CD14-positive monocyte (primary cell): ENCODE measurements at regions not wholly inside any gene's neighbourhood (a gene's known extent, or its start where the extent isn't known, plus 50 kb on each side); places are given as distances from the start of the nearest gene placed in this dataset.

Source experiments
- DNase-seq, 3 donors: peaks; one replicate each; pipeline ENCODE4 v3.0.0-alpha.2; 2011 to 2022
- H2AFZ ChIP-seq: 2 replicates; pipeline ENCODE4 v1.6.0; 2012; ENCODE audit warnings: mild to moderate bottlenecking, low read depth, low read length, inconsistent platforms; ENCODE audit not compliant: insufficient read depth, poor library complexity, severe bottlenecking
- H3K27ac ChIP-seq, 2 donors: 1 replicate in 1 of 2; 2 replicates in 1 of 2; pipeline ENCODE4 v1.5.1; 2012 to 2013; ENCODE audit warnings: low read length in 2 of 2, control low read depth in 1 of 2, inconsistent platforms in 1 of 2, low read depth in 1 of 2, mild to moderate bottlenecking in 1 of 2
- H3K27me3 ChIP-seq, 2 donors: one replicate each; pipeline versions ENCODE4 v1.6.0 to v1.6.1; 2011 to 2013; ENCODE audit warnings: low read length in 2 of 2; ENCODE audit not compliant: control insufficient read depth in 2 of 2, insufficient read depth in 2 of 2
- H3K36me3 ChIP-seq, 2 donors: replicated peaks in 1 of 2; 1 replicate in 1 of 2; 2 replicates in 1 of 2; pipeline versions ENCODE4 v1.5.1 to v1.6.1; 2012 to 2013; ENCODE audit warnings: low read length in 2 of 2, control low read depth in 1 of 2, inconsistent platforms in 1 of 2, mild to moderate bottlenecking in 1 of 2; ENCODE audit not compliant: insufficient read depth in 2 of 2, control insufficient read depth in 1 of 2
- H3K4me1 ChIP-seq, 2 donors: 1 replicate in 1 of 2; 2 replicates in 1 of 2; pipeline versions ENCODE4 v1.5.1 to v1.6.1; 2012 to 2013; ENCODE audit warnings: low read length in 2 of 2, control low read depth in 1 of 2, inconsistent platforms in 1 of 2, mild to moderate bottlenecking in 1 of 2, moderate library complexity in 1 of 2; ENCODE audit not compliant: insufficient read depth in 2 of 2, control insufficient read depth in 1 of 2
- H3K4me2 ChIP-seq: replicated peaks from 2 replicates; pipeline ENCODE3; 2012; ENCODE audit warnings: low read length, moderate library complexity, mild to moderate bottlenecking; ENCODE audit not compliant: poor library complexity, severe bottlenecking; ENCODE audit errors: extremely low read depth
- H3K4me3 ChIP-seq, 3 experiments: fragments of 200-600 bp in 1 of 3; sonication (generic) in 1 of 3; replicated peaks in 1 of 3; 1 replicate in 2 of 3; 2 replicates in 1 of 3; pipeline ENCODE4 v1.5.1; 2011 to 2013; ENCODE audit warnings: low read length in 3 of 3, mild to moderate bottlenecking in 3 of 3, control low read depth in 2 of 3, low read depth in 2 of 3, inconsistent platforms in 1 of 3, moderate library complexity in 1 of 3
- H3K79me2 ChIP-seq: 2 replicates; pipeline ENCODE4 v1.6.0; 2012; ENCODE audit warnings: mild to moderate bottlenecking, control low read depth, inconsistent platforms, low read length, moderate library complexity; ENCODE audit not compliant: insufficient read depth
- H3K9ac ChIP-seq: 2 replicates; pipeline ENCODE4 v1.6.0; 2017; ENCODE audit warnings: low read length, mild to moderate bottlenecking; ENCODE audit not compliant: insufficient read depth, poor library complexity, severe bottlenecking
- H3K9me3 ChIP-seq, 2 donors: replicated peaks in 1 of 2; 1 replicate in 1 of 2; 2 replicates in 1 of 2; pipeline versions ENCODE4 v1.5.1 to v1.6.1; 2012 to 2013; ENCODE audit warnings: low read length in 2 of 2, control low read depth in 1 of 2; ENCODE audit not compliant: control insufficient read depth in 1 of 2, insufficient read depth in 1 of 2
- H4K20me1 ChIP-seq: 2 replicates; pipeline ENCODE4 v1.6.0; 2012; ENCODE audit warnings: mild to moderate bottlenecking, low read length, control low read depth, moderate library complexity; ENCODE audit not compliant: insufficient read depth
- H3K27ac Mint-ChIP-seq, 7 donors: one replicate each; pipeline ENCODE4 v1.8.0; 2020; ENCODE audit warnings: mild to moderate bottlenecking in 7 of 7, mixed read lengths in 7 of 7, moderate library complexity in 6 of 7, inconsistent platforms in 2 of 7
- H3K27me3 Mint-ChIP-seq, 3 donors: one replicate each; pipeline ENCODE4 v1.8.0; 2021 to 2022; ENCODE audit warnings: low read depth in 3 of 3, mild to moderate bottlenecking in 3 of 3, mixed read lengths in 3 of 3, moderate library complexity in 3 of 3, inconsistent platforms in 1 of 3
- H3K36me3 Mint-ChIP-seq, 2 donors: one replicate each; pipeline ENCODE4 v1.8.0; 2020; ENCODE audit warnings: mixed read lengths in 2 of 2, inconsistent platforms in 1 of 2, mild to moderate bottlenecking in 1 of 2
- H3K4me1 Mint-ChIP-seq: one replicate; pipeline ENCODE4 v1.8.0; 2020; ENCODE audit warnings: mild to moderate bottlenecking, mixed read lengths
- H3K4me3 Mint-ChIP-seq, 2 donors: one replicate each; pipeline ENCODE4 v1.8.0; 2020; ENCODE audit warnings: mild to moderate bottlenecking in 2 of 2, mixed read lengths in 2 of 2, moderate library complexity in 1 of 2
- H3K9me3 Mint-ChIP-seq, 7 donors: one replicate each; pipeline ENCODE4 v1.8.0; 2020 to 2022; ENCODE audit warnings: mixed read lengths in 7 of 7, mild to moderate bottlenecking in 6 of 7, moderate library complexity in 6 of 7, inconsistent platforms in 2 of 7
- WGBS: methylation state at CpG from one replicate; pipeline ENCODE4 v1.1.5; 2013; ENCODE audit warnings: missing lambda C conversion rate; ENCODE audit not compliant: insufficient coverage; 5-methylcytosine and 5-hydroxymethylcytosine counted together
- intact Hi-C, 2 donors: fragments of 100-400 bp; cut with micrococcal nuclease; formaldehyde crosslinking; loops; one replicate each; pipeline versions ENCODE4 v1.15.0 to v1.15.1; 2023
- TF ChIP-seq, protein P1 (sequence below): fragments of 200-600 bp; IDR thresholded peaks from one replicate; pipeline ENCODE4 v1.8.0; 2022; ENCODE audit warnings: antibody characterized with exemption, mild to moderate bottlenecking

DNA sequence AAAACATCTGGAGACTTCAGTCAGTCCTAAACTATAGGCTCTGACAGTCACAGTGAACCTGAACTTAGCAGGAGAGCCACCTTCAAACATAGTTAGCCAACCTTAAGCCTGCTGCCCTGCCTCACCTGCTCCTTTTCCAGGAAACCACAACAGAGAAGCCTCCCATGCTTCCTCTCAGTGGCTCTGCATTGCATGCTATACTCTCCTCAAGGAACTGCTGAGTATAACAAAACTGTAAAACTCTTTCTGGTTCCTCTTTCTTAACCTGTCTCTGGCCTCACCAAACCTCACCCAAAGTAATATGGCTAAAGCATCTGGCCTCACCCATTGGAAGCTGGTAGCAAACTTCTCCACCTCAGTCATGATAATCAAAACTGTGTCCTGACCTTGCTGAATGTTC is 122.1 kb downstream of the ANKRD50 start:
- H3K27ac Mint-ChIP-seq, result no peak overlapping the region
- DNase-seq, result no peak

GRCh38 chr4:124591637-124592036 is 120.9 kb downstream of the ANKRD50 start:
- H3K27ac Mint-ChIP-seq, result no peak overlapping the region
- H3K4me2 ChIP-seq, result no peak overlapping the region
- peaks cover 0 to 4% of the 10 kb centered on the region in 2 donors for H3K9me3 ChIP-seq
- no peak for DNase-seq
- no peak overlapping the region for H3K4me3 Mint-ChIP-seq
- H2AFZ ChIP-seq, result no peak overlapping the region
- H3K9me3 Mint-ChIP-seq, result peaks cover 7 to 14% (median 9%) of the 10 kb centered on the region in 7 donors
- no peaks in the 10 kb centered on the region for H3K36me3 Mint-ChIP-seq
- peaks cover 13% of the 10 kb centered on the region for H3K4me1 Mint-ChIP-seq
- no CpG with 5 or more reads among the region's 2 CpGs for WGBS
- H3K9ac ChIP-seq, result no peak overlapping the region
- H3K27ac ChIP-seq, result no peak overlapping the region
- peaks cover 0 to 1% (median 0%) of the 10 kb centered on the region in 3 donors for H3K27me3 Mint-ChIP-seq
- H3K4me1 ChIP-seq, result peaks cover 0 to 5% of the 10 kb centered on the region in 2 donors
- H3K27me3 ChIP-seq, result no peaks in the 10 kb centered on the region
- no peaks in the 10 kb centered on the region for H3K36me3 ChIP-seq
- H3K4me3 ChIP-seq, result no peak overlapping the region
- TF ChIP-seq, protein P1, sequence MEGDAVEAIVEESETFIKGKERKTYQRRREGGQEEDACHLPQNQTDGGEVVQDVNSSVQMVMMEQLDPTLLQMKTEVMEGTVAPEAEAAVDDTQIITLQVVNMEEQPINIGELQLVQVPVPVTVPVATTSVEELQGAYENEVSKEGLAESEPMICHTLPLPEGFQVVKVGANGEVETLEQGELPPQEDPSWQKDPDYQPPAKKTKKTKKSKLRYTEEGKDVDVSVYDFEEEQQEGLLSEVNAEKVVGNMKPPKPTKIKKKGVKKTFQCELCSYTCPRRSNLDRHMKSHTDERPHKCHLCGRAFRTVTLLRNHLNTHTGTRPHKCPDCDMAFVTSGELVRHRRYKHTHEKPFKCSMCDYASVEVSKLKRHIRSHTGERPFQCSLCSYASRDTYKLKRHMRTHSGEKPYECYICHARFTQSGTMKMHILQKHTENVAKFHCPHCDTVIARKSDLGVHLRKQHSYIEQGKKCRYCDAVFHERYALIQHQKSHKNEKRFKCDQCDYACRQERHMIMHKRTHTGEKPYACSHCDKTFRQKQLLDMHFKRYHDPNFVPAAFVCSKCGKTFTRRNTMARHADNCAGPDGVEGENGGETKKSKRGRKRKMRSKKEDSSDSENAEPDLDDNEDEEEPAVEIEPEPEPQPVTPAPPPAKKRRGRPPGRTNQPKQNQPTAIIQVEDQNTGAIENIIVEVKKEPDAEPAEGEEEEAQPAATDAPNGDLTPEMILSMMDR, result no peak
- no peaks in the 10 kb centered on the region for H4K20me1 ChIP-seq
- intact Hi-C loops, result no loop called here
- no peaks in the 10 kb centered on the region for H3K79me2 ChIP-seq

More for the DNA sequence above, 122.1 kb downstream of the ANKRD50 start:
- H3K4me1 ChIP-seq, result no peaks in the 10 kb centered on the region
- peaks cover 0 to 1% (median 0%) of the 10 kb centered on the region in 3 donors for H3K27me3 Mint-ChIP-seq
- H3K4me1 Mint-ChIP-seq, result peaks cover 6% of the 10 kb centered on the region
- no peaks in the 10 kb centered on the region for H4K20me1 ChIP-seq
- peaks cover 7 to 16% (median 9%) of the 10 kb centered on the region in 7 donors for H3K9me3 Mint-ChIP-seq
- intact Hi-C loops, result no loop called here
- H3K36me3 ChIP-seq, result no peaks in the 10 kb centered on the region
- H3K36me3 Mint-ChIP-seq, result no peaks in the 10 kb centered on the region
- H3K9me3 ChIP-seq, result peaks cover 0 to 4% of the 10 kb centered on the region in 2 donors
- H3K4me2 ChIP-seq, result no peak overlapping the region
- H2AFZ ChIP-seq, result no peak overlapping the region
- H3K27ac ChIP-seq, result no peak overlapping the region
- H3K4me3 ChIP-seq, result no peak overlapping the region
- H3K27me3 ChIP-seq, result no peaks in the 10 kb centered on the region
- H3K79me2 ChIP-seq, result no peaks in the 10 kb centered on the region
- no peak overlapping the region for H3K9ac ChIP-seq
- TF ChIP-seq, protein P1, result no peak
- no peak overlapping the region for H3K4me3 Mint-ChIP-seq
